ENCODE measurements at regions not wholly inside any gene's neighbourhood (a gene's known extent, or its start where the extent isn't known, plus 50 kb on each side); places are given as distances from the start of the nearest gene placed in this dataset.
"Not testable (repeated sequence)": the region's sequence is repeated elsewhere in the genome, so short reads cannot be mapped to it uniquely, and the experiment has no call there.

DNA sequence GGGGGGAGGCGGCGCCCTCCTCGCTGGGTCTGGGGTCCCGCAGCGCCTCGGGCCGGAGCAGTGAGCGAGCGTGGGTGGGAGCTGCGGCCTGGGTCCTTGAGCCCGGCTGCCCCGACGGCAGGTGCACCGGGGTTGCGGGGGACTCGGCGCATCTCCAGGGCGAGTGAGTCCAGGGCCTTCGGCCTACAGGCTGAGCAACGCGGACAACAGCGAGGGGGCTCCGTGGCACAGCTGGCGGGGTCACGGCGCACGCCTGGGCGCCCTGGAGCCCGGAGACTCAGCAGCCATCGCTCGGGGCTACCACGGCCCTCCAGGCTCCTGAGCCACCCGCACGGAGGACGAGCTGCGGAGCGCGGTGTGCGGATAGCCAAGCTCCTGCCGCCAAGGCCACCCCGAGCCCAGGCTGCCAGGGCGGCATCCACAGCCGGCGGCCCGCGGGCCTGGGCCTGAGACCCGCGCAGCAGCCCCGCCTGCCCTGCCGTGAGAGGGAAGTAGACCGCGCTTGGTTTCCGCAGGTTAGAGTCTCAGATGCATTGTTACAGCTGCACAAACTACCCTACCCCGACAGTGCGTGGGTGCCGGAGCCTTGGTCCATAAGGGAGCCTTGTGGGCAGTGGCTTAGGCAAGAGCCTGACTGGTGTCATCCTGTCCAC is 253.9 kb upstream of the SGCG start:
- FAIRE-seq = no peak

DNA sequence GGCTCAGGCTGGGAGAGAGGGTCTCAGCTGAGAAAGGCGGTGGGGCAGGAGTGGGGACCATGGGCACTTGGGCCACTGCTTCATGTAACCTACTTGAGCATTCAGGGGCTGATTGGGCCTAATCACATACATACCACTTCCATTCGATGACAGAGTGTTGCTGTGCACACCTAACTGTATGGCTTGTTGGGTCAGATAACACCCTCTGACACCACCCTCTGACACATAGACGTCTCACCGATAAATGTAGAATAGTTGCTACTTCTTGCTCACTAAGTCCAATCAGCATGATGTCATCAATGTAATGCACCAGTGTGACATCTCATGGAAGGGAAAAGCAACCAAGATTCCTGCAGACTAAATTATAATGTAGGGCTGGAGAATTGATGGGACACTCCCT is 252.9 kb upstream of the SGCG start:
- not testable (repeated sequence) for FAIRE-seq

DNA sequence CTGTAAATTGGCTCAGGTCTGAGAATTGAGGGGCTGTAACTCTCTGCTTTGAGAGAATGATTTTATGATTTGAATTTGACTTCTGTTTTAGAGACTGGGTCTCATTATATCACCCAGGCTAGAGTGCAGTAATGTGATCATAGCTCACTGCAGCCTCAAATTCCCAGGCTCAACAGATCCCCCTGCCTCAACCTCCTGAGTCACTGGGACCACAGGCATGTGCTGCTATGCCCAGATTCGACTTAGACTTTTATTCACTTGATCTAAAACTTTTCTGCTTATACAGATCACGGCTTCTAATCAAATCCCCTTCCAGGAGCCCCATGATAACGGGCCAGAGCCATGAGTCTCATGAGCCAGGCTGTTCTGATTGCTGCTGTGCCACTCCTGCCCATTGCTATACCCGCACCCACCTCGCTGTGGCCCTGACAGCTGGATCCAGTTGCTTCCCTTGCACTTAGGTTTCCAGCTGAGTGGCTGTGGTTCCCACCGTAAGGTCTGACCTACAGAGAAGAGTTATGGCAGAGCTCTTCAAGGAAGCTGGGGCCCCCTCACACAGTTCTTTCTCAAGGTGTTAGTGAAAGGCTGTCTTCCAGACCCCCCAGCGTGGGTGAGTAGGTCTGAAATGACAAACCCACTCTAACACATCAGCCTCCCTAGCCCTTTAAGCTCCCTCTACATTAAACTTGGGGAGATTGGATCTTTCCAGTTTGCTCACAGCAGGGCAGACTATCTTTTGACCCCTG is 251.2 kb upstream of the SGCG start:
- FAIRE-seq = no peak

DNA sequence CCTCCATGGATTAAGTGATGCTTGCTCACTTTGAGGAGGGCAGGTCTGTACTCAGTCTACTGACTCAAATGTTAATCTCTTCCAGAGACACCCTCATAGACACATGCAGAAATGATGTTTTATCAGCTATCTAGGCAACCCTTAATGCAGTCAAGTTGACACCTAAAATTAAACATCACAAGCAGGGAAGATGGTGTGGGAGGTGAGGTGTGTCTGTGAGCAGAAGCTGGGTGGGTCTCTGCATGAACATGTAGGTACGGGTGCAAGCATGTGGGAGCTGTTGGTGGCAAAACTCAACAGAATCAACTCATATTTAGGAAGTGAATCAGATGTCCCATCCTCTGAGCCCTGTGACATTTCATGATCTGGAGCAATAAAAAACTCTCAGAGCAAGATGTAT is 249.2 kb upstream of the SGCG start:
- FAIRE-seq = no peak

DNA sequence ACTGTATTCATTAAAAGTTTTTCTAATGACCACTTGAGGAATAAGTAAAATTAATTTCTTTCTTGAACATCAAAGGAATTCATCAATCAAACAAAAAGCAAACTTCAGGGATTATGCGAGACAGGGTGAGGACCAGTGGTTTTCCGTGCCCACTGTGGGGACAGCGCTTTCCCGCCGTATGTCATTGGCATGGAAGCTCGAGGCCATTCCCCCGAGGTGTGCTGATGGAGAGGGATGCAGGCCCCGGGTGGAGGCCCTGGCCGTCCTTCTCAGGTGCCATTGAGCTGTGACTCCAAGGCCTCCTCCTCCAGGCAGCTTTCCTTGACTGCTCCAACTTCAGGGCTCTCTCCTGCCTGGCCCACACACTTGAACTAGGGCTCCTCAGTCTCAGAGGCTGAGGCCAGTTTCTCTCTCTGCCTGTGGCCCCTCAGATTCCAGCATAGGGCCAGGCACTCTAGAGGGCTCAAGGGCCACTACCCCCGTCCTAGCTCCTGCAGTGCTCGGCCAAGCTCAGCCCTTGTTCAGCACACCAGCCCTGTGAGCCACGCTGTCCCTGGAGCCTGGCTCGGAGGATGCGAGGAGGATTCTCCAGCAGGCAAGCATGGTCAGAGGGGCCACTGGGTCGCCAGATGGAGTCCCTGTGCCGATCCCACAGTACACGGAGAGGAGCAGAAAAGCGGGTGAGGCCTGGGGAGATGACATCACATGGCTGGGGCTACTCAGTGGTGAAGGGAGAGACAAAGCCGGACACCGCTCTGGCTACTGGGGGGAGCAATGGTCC is 248.0 kb upstream of the SGCG start:
- FAIRE-seq = not testable (repeated sequence)

DNA sequence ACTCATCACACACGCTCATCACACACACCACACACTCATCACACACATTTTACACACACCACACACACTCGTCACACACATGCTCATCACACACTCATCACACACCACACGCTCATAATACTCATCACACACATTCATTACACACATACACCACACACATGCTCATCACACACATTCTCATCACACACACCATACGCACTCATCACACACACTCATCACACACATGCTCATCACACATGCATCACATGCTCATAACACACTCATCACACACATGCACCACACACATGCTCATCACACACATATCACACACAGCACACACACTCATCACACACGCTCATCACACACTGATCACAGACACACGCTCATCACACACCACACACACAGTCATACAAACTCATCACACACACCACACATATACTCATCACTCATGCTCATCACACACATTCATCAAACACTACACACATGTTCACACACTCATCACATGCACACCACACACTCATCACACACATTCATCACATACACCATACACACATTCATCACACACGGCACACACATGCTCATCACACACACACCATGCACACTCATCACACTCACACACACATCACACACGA is 247.1 kb upstream of the SGCG start:
- FAIRE-seq = no peak

DNA sequence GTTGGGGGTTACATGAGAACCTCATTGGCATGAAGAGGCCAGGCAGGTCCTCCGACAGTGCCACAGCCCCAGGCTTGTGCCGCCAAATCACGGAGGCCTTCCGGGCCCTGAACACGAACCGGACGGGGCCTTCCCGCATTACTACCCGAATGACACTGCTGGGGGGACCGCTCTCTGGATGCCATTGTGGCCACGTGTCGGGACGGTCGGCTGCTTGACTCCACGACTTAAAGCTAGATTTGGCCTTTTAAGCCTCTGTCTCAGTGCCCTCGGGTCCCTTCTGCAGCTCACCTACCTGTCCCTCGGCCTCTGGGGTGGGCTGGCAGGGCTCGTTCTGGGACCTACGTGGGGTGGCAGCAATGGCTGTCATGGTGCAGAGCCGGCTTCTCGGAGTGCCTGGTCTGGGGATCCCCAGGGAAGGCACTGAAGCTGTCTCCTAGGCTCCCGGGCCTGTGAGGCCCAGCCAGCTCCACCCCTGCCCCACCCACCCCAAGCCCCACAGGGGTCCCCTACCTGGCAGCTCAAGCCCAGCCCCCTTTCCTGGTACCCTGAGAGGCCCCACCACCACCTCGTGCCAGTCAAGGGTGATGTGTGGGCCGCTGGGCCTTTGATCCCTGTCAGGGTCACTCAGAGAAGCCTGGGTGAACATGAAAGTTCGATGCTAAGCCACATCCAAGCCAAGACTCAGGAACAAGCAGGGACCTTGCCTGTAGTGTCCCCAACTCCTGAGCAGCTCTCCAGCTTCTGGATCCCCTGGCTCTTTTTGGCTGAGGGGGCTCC is 245.8 kb upstream of the SGCG start:
- no peak for FAIRE-seq

DNA sequence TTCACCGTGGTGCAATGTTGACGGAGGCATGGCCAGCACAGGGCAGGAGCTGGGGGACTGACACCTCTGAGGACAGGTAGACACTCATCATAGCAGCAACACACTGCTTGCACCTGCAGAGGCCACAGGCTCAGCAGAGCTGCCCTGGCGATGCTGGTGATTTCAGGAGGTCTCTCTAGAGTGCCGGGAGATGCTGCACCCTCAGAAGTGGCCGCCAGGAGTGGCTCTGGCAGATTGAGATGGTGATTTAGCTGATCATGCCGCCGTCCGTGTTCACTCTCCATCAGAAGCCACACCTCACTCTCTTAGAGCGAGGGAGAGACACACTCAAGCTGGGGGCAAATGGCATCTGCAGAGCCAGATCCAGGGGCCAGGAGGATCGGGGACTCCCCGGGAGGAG is 244.6 kb upstream of the SGCG start:
- FAIRE-seq = no peak

DNA sequence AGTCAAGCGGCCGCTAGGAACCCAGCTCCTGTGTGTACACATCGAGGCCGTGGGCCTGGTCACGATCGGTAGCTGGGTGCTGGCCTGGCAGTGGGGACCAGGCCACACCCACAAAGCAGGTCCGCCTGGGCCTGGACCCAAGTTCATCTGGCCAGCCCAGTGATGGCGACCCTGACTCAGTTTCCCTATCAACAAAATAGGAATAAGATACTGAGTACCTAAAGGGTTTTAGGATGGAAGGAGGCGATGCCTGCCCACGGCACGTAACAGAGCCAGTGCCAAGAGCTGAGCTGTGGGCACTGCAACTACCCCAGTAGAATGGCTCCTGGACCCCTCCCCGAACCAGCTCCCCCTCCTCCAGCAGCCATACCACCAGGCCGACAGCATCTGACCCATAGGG is 243.5 kb upstream of the SGCG start:
- no peak for FAIRE-seq

DNA sequence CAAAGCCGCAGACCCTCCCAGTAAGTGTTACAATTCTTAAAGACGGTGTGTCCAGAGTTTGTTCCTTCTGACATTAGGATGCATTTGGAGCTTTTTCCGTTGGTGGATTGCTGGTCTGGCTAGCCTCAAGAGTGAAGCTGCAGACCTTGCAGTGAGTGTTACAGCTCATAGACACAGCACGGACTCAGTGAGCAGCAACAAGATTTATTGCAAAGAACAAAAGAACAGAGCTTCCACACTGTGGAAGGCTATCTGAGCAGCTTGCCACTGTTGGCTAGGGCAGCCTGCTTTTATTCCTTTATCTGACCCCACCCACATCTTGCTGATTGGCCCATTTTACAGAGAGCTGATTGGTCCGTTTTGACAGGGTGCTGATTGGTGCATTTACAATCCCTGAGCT is 242.8 kb upstream of the SGCG start:
- FAIRE-seq = no peak

DNA sequence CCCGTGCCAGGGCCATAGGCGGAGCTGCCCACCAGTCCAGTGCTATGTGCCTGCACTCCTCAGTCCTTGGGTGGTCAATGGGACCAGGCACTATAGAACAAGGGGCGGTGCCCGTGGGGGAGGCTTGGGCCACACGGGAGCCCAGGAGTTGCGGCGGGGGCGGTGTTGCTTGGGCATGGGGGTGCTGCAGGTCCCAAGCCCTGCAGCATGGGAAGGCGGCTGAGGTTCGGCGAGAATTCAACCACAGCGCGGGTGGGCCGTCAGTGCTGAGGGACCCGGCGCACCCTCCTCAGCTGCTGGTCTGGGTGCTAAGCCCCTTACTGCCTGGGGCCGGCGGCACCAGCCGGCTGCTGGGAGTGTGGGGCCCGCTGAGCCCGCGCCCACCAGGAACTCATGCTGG is 242.2 kb upstream of the SGCG start:
- no peak for FAIRE-seq

DNA sequence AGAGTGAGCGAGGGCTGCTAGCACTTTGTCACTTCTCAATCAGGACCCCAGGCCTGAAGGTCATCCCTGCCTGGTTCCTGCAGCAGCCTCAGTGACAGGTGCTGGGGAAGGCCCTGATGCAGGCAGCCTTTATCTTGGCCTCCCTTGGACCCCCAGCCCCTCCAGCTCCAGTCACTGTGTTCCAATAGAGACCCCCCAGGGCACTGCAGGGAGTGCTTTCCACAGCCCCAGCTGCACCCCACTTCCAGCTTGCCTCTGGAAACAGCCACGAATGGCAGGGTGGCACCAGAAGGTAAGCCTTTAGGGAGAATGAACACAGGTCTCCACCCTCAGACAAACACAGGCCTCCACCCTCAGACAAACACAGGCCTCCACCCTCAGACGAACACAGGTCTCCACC is 241.6 kb upstream of the SGCG start:
- FAIRE-seq = no peak

DNA sequence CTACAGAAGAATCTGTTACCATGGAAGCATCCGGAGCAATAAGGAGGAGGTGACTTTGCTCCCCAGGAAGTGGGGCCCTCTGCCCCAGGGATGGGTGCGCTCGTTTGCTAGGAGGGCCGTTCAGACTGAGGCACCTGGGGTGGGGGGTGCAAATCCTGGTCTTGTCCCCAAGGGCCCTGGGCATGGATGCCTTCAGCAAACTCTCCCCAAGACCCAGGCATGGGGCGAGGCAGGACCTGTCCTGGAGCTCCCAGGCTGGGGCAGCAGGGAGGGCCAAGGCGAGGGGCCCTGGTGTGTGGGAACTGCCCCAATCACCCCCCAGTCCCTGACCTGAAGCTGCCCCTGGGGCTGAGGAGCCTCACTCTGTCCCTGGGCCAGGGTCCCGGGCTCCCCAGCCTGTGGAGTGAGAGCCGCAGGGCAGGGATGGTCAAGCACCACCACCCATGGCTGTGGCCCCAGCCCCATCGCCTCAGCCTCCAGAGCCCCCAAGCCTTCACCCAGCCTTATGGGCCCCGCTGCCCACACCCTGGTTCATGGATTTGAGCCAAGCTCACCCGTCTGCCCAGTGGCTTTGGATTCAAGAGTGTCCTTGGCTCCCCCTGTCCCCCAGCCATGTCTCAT is 240.6 kb upstream of the SGCG start:
- FAIRE-seq = no peak

DNA sequence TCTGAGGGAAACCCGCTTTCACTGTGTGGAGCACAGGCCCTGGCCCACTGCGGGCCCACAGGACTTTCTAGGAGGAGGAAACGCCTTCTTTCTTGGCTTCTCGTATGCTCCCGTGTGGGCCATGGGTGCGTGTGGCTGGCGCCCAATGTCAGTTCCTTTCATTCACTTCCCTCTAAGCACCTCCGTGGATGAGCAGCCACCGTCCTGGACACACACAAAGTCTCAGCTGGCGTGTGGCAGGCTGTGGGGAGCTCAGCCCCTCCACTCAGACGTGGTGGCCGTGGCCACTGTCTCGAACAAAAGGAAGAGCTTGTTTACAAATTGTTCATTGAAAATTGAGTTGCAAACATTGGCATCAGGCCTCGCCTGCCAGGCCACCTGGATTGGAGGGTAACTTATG is 240.0 kb upstream of the SGCG start:
- no peak for FAIRE-seq

DNA sequence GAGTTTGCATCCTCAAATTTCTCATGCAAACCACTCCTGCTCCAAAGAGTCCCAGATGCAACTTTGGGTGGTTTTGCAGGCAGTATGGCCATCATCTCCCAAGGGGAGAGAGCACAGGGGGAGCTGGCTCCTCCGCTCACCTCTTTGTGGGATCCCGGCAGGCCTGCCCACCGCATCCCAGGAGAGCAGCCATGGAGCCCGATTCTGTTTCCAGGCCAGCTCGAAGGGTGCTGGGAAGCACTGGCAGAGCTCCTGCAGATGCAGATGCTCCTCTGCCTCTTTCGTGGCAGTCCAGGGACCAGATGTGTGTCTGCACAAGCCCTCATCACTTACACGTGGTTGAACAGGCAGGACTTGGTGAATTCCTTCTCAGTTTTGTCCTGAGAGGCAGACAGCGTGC is 239.3 kb upstream of the SGCG start:
- not testable (repeated sequence) for FAIRE-seq

DNA sequence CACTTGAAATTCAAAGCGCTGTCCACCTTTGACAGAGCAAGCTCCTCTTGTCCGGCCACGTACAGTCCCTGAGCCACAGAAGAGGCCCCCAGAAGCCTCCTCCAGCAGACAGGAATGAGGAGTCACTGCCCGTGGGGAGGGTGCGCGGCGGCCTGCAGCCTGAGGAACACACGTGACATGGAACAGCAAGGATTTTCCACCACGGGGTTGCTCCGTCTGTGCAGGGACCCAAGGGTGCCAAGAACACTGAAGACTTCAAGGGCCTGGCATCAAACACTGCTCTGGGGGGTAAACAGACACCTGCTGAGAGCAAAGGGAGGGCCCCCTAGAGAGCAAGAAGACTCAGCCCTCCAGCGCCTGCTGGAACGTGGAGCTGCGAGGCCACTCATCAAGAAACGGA is 237.9 kb upstream of the SGCG start:
- FAIRE-seq = not testable (repeated sequence)

DNA sequence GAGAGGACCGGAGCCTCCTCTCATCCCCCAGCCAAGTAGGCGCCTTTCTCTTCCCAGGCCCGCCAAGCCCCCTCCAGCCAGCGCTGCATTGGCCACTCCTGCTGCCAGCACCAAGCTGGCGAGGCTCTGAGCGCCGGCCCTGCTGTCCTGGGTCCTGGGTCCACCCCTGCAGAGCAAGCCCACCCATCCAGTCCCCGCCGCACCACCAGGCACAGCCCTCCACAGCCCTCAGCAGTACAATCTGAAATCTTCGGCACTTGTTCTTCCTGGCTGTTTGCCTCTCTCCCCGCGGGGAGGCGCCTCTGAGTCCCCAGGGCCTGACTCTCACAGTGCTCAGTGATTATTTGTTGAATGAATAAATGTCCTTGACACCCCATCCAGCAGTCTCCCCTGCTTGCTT is 236.4 kb upstream of the SGCG start:
- no peak for FAIRE-seq

DNA sequence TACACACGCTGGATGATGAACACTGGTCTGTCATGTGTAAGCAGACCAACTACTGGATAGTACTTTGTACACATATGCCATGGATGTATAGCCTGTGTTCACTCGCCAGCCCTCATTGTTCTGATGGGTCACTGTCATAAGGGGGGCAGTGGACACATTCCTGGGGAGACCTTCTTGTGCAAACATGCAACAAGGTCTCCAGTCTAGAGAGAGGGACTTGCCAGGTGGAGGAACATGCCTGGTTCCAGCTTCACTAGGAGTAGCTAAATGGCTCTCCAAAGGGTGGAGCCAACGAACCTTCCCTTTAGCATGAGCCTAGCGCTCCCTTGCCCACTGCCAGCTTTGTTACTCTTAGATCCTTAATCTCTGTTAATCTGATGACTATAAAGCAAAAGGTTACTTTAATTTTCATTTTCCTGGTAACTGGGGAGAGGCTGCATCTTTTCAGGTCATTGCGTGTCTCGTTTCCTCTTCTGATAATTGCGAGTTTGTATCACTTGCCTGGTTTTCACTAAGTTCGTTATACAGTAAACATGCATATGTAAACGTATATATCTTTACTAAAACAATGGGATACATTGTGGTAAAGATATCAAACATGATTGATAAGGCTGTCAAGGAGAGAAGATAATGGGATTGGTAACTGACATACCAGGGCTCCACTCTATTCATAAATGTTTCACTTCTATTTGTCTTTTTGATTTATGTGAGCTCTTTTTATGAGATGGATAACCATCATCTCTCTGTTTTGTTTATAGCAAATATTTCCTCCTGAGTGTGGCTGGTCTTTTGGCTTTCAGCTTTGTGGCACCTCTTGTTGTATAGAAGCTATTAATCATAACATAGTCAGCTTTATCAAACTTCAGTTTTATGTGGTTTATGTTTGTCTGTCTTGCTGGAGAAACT is 235.2 kb upstream of the SGCG start:
- FAIRE-seq = no peak

DNA sequence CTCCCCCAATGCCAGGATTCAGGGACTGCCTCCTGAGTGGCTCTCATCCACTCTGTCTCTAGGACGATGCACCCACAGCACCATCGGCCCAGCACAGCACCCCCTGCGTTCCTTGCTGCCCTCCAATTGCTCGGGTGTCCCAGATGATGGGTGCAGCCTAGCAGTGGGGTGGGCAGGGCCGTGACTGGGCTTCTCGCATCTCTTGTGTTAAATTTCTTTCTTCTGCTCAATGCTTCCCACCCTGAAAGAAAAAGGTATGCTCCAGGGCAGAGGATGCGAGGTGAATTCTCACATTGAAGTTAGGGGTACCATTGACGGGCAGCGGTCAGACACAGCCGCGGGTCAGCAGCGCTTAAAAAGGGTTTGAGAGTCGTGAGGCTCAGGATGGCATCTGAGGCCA is 232.4 kb upstream of the SGCG start:
- no peak for FAIRE-seq

DNA sequence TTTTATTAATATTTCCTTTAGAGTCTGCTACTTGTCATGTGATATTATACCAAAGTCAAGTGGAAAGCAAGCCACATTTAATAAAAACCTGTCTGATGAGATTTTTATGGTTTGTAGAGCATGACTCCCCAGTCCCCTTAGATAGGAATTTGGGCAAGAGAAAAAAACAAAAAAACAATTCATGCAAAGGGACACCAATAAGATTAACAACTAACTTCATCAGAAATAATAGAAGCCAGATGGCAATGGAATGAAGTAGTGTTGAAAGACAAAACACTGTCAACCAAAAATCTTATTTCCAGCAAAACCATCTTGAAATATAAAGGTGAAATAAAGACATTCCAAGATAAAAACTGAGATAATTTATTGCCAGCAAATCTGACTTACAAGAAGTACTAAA is 228.8 kb upstream of the SGCG start:
- FAIRE-seq = not testable (repeated sequence)

DNA sequence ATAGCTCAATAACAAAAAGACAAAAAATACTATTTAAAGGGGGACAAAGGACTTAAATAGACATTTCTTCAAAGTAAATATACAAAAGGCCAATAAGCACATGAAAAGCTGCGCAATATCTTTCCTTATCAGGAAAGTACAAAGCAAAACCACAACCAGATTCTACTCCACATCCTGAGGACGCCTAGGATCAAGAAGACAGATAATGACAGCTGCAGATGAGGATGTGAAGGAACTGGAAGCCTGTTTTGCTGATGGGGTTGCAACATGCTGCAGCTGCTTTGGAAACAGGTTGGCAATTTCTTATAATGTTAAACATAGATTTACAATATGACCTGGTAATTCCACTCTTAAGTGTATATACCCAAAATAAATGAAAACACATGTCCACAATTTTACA is 225.6 kb upstream of the SGCG start:
- FAIRE-seq = not testable (repeated sequence)

Data from colon (tissue), 2 donors.